A673 (cell line): ENCODE measurements at regions not wholly inside any gene's neighbourhood (a gene's known extent, or its start where the extent isn't known, plus 50 kb on each side); places are given as distances from the start of the nearest gene placed in this dataset.

Experiments used
- CTCF ChIP-seq: fragments of 300-800, 200-600 bp; sonication (generic); conservative IDR thresholded peaks from 2 replicates; pipeline ENCODE4 v1.5.1; 2017; ENCODE audit warnings: low read depth, mild to moderate bottlenecking, antibody characterized with exemption, low read length, moderate library complexity, mixed read lengths
- EZH2 ChIP-seq: fragments of 200-600 bp; sonication (generic); IDR thresholded peaks from 2 replicates; pipeline ENCODE4 v1.6.1; 2017; ENCODE audit warnings: borderline replicate concordance, low read depth, mild to moderate bottlenecking, mixed read lengths, antibody characterized with exemption, low read length; ENCODE audit not compliant: poor library complexity, severe bottlenecking

DNA sequence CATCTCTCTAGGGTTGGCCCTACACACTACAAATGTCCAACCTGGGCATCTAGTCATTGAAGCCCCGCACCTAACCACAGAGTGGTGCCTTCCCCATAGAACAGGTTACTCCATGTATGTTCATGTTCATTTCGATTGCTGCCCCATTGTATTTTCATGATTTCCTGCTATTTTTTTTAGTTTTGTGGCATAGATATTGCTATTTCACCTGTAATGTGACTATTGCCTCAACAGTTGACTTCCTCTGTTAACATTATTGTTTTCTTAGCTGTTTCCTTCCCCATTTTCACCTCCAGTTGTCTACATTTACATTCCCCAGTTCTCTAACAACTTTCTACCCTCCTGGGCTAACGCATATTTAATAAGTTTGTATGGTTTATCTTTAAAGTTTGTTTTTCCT is 137.7 kb upstream of the RBMS3 start:
- TF ChIP-seq CTCF (no peak), EZH2 (no peak)
